GM12878 (cell line): ENCODE measurements at regions not wholly inside any gene's neighbourhood (a gene's known extent, or its start where the extent isn't known, plus 50 kb on each side); places are given as distances from the start of the nearest gene placed in this dataset.

Source experiments
- ASH2L ChIP-seq: fragments of 300-600, 200-600 bp; sonication (generic); IDR thresholded peaks from 2 replicates; pipeline ENCODE4 v1.6.1; 2017; ENCODE audit warnings: low read depth, mild to moderate bottlenecking, borderline replicate concordance
- BACH1 ChIP-seq: fragments of 450-650 bp; IDR thresholded peaks from 2 replicates; pipeline ENCODE4 v1.6.1; 2017; ENCODE audit warnings: mild to moderate bottlenecking, borderline replicate concordance
- EED ChIP-seq: sonication (generic); IDR thresholded peaks from 2 replicates; pipeline ENCODE4 v1.6.1; 2016; ENCODE audit warnings: antibody characterized with exemption, low read depth
- FOXM1 ChIP-seq: IDR thresholded peaks from 2 replicates; pipeline ENCODE4 v1.6.1; 2012; ENCODE audit warnings: low read depth, mild to moderate bottlenecking, inconsistent platforms, low read length, moderate library complexity
- IKZF1 ChIP-seq: fragments of 450-650 bp; conservative IDR thresholded peaks from 2 replicates; pipeline ENCODE4 v1.6.1; 2017; ENCODE audit warnings: antibody characterized with exemption, mild to moderate bottlenecking
- KAT2A ChIP-seq: conservative IDR thresholded peaks from 2 replicates; pipeline ENCODE4 v1.6.1; 2011; ENCODE audit warnings: low read depth, low read length; ENCODE audit not compliant: control insufficient read depth
- MYB ChIP-seq: fragments of 150-350 bp; IDR thresholded peaks from 2 replicates; pipeline ENCODE4 v1.6.1; 2014; ENCODE audit warnings: mild to moderate bottlenecking, low read depth, low read length, borderline replicate concordance
- NR2C1 ChIP-seq: fragments of 450-650 bp; IDR thresholded peaks from 2 replicates; pipeline ENCODE4 v1.6.1; 2017; ENCODE audit warnings: antibody characterized with exemption, mild to moderate bottlenecking, moderate library complexity
- POLR2AphosphoS2 ChIP-seq: IDR thresholded peaks from 2 replicates; pipeline ENCODE4 v1.6.1; 2011; ENCODE audit warnings: low read depth, mild to moderate bottlenecking, low read length, improper control_type of control experiment, moderate library complexity
- RAD21 ChIP-seq: IDR thresholded peaks from 2 replicates; pipeline ENCODE4 v1.6.1; 2011; ENCODE audit warnings: mild to moderate bottlenecking, low read depth, low read length, moderate library complexity; ENCODE audit not compliant: insufficient read depth
- RB1 ChIP-seq: fragments of 450-650 bp; formaldehyde crosslinking; IDR thresholded peaks from 2 replicates; pipeline ENCODE4 v1.6.1; 2017; ENCODE audit warnings: mild to moderate bottlenecking, borderline replicate concordance
- SUZ12 ChIP-seq: fragments of 200-600 bp; sonication (generic); IDR thresholded peaks from one replicate; pipeline ENCODE4 v1.6.1; 2018; ENCODE audit warnings: antibody characterized with exemption, mild to moderate bottlenecking; ENCODE audit not compliant: unreplicated experiment
- TCF12 ChIP-seq: IDR thresholded peaks from 2 replicates; pipeline ENCODE4 v1.6.1; 2011; ENCODE audit warnings: low read depth, mild to moderate bottlenecking, low read length
- TCF3 ChIP-seq: IDR thresholded peaks from 2 replicates; pipeline ENCODE4 v1.6.1; 2012; ENCODE audit warnings: low read depth, mild to moderate bottlenecking, low read length, borderline replicate concordance; ENCODE audit not compliant: insufficient read depth
- TCF7 ChIP-seq: IDR thresholded peaks from 2 replicates; pipeline ENCODE4 v1.6.1; 2014; ENCODE audit warnings: antibody characterized with exemption, borderline replicate concordance
- TF ChIP-seq, protein P1 (sequence below): fragments of 450-650 bp; conservative IDR thresholded peaks from 2 replicates; pipeline ENCODE4 v1.6.1; 2017; ENCODE audit warnings: mild to moderate bottlenecking, moderate library complexity
- TF ChIP-seq, protein P2 (sequence below): fragments of 450-650 bp; IDR thresholded peaks from 2 replicates; pipeline ENCODE4 v1.6.1; 2018; ENCODE audit warnings: borderline replicate concordance, mild to moderate bottlenecking; ENCODE audit not compliant: partially characterized antibody
- TF ChIP-seq, protein P3 (sequence below): IDR thresholded peaks from 2 replicates; pipeline ENCODE4 v1.6.1; 2011; ENCODE audit warnings: borderline replicate concordance, low read depth, mild to moderate bottlenecking, moderate library complexity, mixed read lengths, low read length; ENCODE audit not compliant: insufficient read depth; ENCODE audit errors: extremely low read length
- TF ChIP-seq, protein P4 (sequence below): fragments of 450-650 bp; formaldehyde crosslinking; IDR thresholded peaks from 2 replicates; pipeline ENCODE4 v1.4.0; 2022; ENCODE audit warnings: mild to moderate bottlenecking, moderate library complexity

DNA sequence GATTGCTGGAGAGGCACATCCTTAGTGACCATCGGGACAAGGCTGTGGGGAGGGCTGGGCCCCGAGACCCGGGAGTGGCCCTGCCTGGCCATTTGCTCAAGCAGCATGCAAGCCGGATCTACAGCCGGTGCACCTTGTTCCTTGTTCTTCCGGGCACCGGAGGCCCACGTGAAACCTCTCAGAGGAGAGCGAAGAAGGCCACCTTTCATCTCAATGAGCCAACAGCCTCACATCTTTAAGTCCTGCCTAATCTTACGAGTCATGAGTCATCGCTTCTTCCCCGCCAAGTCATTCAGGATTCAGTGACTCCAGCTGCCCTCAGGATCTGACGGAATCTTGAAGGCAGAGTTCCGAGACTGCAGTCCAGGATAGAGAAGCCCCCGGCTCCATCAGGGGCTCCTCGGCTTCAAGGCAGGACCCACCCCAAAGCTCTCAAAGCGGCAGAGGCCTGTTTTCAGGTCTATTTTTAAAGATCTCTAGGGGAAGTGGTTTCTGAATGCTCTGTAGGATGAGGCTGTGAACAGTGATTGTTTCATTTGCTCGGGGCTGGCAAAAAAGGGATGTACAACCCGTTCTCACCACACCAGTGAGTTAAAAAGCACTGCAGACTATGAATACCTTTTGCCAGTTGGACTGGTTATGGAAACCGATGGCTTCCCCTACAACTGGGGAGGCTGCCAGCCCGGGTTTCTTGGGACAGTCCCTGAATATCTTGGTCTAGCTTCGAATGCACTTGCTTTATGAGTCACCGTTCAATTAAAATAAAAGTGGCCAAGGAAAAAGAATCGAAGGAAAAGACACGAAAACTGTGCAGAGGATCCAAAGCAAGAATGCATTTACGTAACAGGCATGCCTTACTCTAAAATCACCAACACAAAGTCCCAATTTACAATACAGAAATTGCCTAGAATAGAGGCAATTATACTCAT lies 57.2 kb upstream of the ECHDC3 start (continued):
- TF ChIP-seq, protein P1, sequence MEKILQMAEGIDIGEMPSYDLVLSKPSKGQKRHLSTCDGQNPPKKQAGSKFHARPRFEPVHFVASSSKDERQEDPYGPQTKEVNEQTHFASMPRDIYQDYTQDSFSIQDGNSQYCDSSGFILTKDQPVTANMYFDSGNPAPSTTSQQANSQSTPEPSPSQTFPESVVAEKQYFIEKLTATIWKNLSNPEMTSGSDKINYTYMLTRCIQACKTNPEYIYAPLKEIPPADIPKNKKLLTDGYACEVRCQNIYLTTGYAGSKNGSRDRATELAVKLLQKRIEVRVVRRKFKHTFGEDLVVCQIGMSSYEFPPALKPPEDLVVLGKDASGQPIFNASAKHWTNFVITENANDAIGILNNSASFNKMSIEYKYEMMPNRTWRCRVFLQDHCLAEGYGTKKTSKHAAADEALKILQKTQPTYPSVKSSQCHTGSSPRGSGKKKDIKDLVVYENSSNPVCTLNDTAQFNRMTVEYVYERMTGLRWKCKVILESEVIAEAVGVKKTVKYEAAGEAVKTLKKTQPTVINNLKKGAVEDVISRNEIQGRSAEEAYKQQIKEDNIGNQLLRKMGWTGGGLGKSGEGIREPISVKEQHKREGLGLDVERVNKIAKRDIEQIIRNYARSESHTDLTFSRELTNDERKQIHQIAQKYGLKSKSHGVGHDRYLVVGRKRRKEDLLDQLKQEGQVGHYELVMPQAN, result peak; percentile 44; the same call in 1 of the 2 replicates
- peak; percentile 29 for TF ChIP-seq RAD21
- TF ChIP-seq, protein P2, sequence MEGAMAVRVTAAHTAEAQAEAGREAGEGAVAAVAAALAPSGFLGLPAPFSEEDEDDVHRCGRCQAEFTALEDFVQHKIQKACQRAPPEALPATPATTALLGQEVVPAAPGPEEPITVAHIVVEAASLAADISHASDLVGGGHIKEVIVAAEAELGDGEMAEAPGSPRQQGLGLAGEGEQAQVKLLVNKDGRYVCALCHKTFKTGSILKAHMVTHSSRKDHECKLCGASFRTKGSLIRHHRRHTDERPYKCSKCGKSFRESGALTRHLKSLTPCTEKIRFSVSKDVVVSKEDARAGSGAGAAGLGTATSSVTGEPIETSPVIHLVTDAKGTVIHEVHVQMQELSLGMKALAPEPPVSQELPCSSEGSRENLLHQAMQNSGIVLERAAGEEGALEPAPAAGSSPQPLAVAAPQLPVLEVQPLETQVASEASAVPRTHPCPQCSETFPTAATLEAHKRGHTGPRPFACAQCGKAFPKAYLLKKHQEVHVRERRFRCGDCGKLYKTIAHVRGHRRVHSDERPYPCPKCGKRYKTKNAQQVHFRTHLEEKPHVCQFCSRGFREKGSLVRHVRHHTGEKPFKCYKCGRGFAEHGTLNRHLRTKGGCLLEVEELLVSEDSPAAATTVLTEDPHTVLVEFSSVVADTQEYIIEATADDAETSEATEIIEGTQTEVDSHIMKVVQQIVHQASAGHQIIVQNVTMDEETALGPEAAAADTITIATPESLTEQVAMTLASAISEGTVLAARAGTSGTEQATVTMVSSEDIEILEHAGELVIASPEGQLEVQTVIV, result no peak
- TF ChIP-seq, protein P3, sequence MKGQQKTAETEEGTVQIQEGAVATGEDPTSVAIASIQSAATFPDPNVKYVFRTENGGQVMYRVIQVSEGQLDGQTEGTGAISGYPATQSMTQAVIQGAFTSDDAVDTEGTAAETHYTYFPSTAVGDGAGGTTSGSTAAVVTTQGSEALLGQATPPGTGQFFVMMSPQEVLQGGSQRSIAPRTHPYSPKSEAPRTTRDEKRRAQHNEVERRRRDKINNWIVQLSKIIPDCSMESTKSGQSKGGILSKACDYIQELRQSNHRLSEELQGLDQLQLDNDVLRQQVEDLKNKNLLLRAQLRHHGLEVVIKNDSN, result peak; percentile 2
- peak; percentile 26; the same call in 1 of the 2 replicates for TF ChIP-seq RB1
- peak; percentile 96 for TF ChIP-seq ASH2L
- TF ChIP-seq TCF7, result no peak; the same call in 1 of the 2 replicates
- TF ChIP-seq BACH1, result peak; percentile 29; the same call in 1 of the 2 replicates
- TF ChIP-seq, protein P4, sequence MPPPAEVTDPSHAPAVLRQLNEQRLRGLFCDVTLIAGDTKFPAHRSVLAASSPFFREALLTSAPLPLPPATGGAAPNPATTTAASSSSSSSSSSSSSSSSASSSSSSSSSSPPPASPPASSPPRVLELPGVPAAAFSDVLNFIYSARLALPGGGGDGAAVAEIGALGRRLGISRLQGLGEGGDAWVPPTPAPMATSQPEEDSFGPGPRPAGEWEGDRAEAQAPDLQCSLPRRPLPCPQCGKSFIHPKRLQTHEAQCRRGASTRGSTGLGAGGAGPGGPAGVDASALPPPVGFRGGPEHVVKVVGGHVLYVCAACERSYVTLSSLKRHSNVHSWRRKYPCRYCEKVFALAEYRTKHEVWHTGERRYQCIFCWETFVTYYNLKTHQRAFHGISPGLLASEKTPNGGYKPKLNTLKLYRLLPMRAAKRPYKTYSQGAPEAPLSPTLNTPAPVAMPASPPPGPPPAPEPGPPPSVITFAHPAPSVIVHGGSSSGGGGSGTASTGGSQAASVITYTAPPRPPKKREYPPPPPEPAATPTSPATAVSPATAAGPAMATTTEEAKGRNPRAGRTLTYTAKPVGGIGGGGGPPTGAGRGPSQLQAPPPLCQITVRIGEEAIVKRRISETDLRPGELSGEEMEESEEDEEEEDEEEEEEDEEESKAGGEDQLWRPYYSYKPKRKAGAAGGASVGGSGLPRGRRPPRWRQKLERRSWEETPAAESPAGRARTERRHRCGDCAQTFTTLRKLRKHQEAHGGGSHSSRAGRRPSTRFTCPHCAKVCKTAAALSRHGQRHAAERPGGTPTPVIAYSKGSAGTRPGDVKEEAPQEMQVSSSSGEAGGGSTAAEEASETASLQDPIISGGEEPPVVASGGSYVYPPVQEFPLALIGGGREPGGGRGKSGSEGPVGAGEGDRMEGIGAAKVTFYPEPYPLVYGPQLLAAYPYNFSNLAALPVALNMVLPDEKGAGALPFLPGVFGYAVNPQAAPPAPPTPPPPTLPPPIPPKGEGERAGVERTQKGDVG (CRISPR knock-in tag), result no peak
- peak; percentile 96 for TF ChIP-seq IKZF1
- no peak for TF ChIP-seq KAT2A
- TF ChIP-seq TCF12, result peak; percentile 47; the same call in 1 of the 2 replicates
- TF ChIP-seq NR2C1, result no peak; the same call in 1 of the 2 replicates
- no peak for TF ChIP-seq SUZ12
- 0 out of 2 replicates have a peak, but pooled peaks have one; percentile 26 for TF ChIP-seq MYB
- peak; percentile 89 for TF ChIP-seq FOXM1
- TF ChIP-seq TCF3, result peak; percentile 74; the same call in 1 of the 2 replicates
- TF ChIP-seq POLR2AphosphoS2, result peak; percentile 40; the same call in 1 of the 2 replicates
- peak; percentile 98 for TF ChIP-seq EED
